Amygdala (tissue), 56 donors: ENCODE measurements at regions not wholly inside any gene's neighbourhood (a gene's known extent, or its start where the extent isn't known, plus 50 kb on each side); places are given as distances from the start of the nearest gene placed in this dataset.
A peak's percentile ranks its signal among the peaks of the same experiment; 100 is the strongest.

Experiments used
- DNase-seq, 56 donors: peaks; one replicate each; lab custom pipeline; 2025; lab: John Stamatoyannopoulos, UW

DNA sequence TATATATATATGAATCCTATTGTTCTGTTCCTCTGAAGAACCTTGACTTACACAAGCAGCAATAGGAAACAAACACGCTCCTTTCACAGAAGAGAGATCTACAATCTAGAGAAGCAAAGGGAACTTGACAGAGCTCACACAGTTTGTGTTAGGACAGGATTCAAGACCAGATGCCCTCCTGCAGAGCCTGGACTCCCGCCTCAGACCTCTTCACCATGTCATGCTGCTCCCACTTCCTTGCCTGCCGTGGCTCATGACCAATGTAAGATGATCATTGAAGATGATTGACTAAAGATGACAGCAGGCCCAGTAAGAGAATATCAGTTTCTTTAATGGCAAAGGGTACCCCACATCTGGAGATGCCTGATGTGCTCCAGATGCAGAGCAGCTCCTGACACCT, 111.2 kb upstream of the AGAP1 start:
- DNase-seq, result no peak

DNA sequence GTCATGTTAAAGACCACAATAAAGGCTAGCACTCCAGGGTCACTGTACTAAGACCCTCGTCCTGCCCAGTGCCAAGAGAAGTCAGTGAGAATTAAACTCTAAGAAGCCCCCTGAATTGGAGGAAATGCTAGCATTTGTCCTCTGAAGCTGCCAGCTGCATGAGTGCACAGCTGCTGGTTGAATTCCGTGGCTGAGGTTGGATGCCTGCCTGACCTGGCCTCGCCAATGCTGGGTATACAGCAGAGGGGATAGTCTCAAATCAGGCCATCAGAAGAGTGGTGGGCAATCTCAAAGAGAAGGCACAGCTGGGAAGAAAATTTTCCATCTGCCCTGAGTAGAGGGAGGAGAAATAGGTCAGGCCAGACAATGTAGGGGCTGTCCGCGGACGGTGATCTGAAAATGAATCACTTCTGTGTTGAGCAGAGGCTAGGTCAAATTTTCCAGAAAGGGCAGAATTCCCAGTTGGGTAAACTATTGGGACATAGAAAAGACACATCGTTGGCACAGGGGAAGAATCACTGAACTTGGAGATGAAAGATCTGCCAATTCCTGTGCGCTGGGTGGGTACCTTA, 110.5 kb upstream of the AGAP1 start:
- peak in 4 of 56 donors; percentile 6 to 26 (median 18) for DNase-seq

DNA sequence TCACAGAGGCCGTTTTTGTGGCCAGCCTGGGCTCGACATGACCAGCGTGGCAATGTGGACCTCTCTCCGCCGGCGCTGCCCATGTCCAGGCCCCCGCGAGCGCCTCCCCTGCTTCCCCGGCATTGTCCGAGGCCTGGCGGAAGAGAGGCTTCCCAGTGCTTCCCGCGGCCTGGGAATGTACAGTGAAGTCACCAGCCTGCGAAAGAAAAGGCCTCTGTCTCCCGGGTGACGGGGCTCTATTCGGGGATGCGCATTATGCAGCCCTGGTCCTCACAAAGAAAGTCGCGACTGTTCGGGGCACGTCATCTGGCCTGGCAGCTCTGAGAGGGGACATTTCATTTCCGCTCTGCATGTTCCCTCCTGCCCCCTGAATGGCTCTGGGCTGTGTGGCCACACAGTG, 109.2 kb upstream of the AGAP1 start:
- DNase-seq, result peak in 55 of 56 donors; percentile 28 to 94 (median 85)

DNA sequence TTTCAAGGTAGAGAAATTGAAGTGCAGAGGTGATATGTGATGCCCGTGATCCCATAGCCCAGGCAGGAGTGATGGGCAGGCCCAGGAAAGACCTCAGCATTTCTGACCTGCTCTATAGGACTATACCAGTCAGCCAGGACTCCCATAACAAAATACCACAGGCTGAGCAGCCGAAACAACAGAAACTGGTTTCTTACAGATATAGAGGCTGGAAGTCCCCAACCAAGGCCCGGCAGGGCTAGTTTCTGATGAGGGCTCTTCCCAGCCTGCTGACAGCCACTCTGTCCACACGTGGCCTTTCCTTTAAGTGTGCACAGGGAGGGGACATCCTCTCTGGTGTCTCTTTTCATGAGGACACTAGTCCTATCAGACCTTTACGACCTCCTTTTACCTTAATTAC, 104.2 kb upstream of the AGAP1 start:
- DNase-seq, result no peak

DNA sequence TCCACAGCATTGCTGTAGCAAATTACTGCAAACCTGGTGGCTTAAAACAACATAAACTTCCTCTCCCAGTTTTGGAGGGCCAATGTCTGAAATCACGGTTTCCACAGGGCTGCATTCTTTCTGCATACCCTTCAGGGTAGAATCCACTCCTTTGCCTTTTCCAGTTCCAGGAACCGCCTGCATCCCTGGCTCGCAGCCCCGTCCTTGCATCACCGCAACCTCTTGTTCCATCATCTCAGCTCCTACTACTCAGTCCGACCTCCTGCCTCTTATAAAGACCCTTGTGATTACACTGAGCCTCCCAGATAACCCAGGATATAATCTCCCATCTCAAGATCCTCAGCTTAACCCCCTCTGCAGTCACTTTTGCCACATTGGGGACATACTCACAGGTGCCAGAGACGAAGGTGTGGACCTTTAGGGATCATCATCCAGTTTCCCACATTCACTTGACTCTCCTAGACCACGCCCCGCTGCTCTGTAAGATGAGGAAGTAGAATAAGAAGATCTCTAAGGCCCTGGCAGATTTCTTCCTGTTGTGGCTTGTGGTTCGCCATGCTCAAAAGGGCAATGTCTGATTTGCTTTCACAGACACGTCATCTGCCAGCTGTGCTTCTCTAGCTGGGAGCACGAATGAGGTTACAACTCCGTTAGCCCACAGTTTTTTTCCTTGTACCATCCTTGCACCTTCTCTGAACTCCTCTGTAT, 103.6 kb upstream of the AGAP1 start:
- peak in 9 of 56 donors; percentile 9 to 48 (median 23) for DNase-seq

DNA sequence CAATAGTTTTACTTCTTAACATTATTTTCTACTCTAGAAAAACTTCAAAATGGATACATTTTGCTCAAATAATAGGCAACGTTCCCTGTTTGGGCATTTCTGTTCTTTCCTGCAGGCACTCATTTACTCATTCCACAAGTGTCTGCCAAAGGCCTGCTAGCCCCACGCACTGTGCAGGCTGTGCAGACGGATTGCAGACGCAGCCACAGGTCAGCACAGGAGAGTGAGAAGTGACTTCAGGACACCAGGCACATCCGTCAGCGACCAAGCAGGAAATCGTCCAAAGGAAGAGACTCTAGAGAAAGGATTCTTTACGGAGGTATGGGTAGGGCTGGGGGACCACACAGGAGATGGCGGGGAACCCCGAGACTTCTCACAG, 103.0 kb upstream of the AGAP1 start:
- DNase-seq, result no peak

DNA sequence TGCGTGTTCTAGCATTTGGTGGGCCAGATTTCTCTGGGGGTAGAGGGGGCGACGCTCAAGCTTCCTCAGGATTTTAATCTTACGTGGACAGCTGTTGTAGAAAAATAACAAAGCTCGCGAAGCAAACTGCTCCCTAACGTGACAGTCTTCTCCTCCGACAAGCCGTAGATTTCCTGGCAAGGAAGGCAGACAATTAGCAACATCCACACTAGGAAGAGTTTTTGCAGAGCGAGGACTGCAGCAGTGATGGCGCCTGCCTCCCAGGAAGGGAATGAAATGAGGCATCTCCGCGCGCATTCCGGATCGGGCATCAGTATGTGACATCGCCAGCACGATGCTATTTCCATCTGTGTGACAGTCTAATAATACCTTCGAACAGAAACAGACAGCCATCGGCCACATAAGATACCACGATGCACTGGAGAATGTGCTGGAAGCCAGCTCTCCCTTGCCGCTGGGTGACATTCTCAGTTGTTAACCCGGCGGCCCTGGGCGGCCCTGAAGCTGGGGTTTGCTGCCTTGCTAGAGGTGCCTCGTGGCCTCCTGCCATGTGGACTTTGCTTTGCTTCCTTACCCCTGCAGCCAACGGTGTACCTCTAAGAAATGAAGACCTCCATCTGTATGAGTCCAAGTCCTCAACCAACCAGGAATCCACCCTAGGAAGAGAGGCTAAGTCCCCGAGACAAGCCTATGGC, 101.8 kb upstream of the AGAP1 start:
- DNase-seq, result peak in 1 of 56 donors; percentile 6

DNA sequence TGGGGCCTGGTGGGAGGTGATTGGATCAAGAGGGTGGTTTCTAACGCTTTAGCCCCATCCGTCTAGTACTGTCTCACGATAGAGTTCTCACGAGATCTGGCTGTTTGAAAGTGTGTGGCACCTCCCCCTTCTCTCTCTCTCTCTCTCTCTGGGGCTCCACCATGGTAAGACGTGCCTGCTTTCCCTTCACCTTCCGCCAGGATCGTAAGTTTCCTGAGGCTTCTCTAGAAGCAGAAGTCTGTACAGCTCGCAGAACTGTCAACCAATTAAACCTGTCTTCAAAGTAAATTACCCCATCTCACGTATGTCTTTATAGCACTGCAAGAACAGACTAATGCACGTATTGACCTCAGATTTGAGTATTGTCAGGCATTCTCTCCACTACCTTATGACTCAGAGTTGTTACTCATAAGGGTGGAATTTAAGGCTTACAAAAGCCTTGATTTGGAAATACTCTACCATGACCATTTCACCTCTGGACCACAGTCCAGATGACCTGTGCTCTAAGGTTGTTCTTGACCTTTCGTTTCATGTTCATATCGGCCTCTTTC, 99.5 kb upstream of the AGAP1 start:
- no peak for DNase-seq

DNA sequence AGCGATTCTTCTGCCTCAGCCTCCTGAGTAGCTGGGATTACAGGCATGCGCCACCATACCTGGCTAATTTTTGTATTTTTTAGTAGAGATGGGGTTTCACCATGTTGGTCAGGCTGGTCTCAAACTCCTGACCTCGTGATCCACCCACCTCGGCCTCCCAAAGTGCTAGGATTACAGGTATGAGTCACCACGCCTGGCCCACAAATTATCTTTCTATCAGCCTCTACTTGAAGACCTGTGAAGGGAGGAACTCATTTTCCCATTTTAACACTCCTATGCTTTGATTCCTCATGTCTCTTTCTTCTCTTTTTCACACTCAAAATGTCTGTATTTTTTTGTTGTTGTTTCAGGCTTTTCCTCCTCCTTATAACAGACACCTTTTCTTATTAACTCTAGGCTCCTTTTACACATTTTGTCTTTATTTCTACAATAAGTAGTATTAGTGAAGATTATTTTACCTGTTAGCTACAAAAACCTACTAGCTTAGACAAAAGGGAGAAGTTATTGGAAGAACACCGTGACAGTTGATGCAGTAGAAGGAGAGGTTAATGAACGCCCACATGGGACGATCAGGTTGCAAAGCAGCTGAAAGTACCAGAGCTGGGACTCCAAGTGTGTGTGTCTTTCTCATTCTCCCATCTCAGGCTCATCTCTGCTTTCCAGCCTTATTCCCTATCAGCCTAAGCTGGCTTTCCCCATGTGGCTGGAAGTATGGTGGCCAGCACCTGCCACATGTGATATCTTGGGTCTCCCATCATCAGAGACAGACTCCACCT, 97.6 kb upstream of the AGAP1 start:
- no peak for DNase-seq

DNA sequence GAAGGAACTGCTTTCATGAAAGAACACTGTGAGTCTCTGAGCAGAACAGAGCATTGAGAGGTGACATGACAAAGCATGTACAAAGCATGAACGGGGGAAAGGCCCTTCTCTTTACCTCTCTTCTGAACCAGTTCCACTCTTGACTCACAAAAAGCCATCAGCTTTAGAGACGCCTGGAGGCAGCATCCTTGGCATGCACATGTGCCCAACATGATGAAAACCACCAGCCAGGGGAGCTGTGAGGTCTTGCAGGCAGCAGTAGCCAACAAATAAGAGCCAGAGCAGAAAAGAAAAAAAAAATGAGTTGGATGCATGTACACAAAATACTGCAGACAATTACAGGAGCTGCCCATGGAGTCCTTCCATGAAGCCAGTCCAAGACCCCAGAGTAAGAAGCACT, 95.5 kb upstream of the AGAP1 start:
- no peak for DNase-seq

DNA sequence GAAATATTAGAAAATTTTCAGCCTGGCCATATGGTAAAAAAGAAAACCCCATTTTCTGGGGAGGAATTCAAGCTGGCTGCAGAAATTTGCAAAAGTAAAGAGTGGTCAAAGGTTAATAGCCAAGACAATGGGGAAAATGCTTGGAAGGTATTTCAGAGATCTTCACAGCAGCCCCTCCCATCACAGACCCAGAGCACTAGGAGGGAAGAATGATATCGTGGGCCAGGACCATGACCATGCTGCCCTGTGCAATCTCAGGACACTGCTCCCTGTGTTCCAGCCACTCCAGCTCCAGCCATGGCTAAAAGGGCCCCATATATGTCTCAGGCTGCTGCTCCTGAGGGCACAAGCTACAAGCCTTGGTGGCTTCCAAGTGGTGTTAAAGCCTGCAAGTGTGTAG, 93.9 kb upstream of the AGAP1 start:
- no peak for DNase-seq

DNA sequence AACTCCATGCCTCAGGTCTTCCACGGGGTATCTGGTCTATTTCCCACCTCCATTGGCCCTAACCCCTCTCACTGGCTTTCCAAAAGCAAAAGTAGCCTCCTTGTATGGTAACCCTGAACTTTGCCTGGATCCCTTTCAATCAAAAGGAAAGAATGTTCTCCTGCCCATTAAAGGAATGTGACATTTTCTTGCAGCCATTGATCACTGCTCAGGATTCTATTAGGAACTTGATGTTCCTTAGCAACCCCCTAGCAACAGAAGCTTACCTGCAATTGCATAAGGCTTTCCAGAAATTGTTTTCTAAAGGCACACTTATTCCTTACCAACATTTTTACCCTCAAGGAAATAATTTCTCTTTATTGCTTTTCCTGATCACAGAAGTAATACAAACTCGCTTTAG, 91.4 kb upstream of the AGAP1 start:
- DNase-seq, result no peak

DNA sequence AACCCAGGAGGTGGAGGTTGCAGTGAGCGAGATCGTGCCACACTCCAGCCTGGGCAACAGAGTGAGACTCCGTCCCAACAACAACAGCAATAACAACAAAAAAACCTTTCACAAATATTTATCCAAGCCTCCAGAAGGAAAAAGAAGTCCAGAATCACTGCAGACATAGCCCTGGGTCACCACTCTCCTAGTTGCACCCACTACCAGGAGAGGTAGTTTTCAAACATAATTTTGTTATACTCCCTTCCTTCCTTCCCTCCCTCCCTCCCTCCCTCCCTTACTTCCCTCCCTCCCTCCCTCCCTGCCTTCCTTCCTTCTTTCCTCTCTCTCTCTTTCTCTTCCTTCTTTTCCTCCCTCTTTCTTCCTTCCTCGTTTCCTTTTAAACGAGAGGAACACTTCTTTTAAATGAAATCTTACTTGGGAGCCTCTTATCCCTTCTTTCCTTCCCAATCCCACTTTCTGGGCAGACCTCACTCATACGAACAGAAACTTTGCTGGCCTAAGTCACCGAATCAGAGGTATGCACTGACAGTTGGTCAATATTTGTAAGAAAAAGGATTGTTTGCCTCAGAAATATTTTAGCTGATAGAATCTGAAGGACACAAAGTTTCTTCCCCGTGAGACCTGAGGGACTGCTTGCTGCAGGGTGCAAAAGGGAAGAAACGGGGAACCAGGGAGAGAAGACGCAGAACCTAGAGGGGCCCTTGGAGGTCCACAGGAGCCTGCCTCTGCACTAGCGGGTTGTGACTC, 88.1 kb upstream of the AGAP1 start:
- no peak for DNase-seq

DNA sequence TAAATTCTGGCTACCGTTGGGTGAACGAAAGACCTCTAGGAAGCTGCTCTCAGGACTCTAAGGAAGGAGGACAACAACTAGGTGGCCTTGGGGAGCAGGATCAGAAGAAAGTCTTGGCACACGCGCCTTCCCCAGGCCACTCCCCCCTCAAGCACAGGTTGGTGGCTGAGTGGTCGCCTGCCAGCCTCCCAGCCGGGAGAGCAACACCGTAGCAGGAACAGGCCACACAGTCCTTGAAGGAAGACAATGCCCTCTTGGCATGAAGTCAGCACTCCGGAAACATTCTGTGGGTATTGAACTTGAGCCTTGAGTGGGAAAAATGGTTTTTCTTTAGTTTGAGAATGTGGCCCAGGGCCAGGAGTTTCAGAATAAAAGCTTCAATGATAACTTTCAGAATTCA, 87.4 kb upstream of the AGAP1 start:
- DNase-seq, result peak in 1 of 56 donors; percentile 42

DNA sequence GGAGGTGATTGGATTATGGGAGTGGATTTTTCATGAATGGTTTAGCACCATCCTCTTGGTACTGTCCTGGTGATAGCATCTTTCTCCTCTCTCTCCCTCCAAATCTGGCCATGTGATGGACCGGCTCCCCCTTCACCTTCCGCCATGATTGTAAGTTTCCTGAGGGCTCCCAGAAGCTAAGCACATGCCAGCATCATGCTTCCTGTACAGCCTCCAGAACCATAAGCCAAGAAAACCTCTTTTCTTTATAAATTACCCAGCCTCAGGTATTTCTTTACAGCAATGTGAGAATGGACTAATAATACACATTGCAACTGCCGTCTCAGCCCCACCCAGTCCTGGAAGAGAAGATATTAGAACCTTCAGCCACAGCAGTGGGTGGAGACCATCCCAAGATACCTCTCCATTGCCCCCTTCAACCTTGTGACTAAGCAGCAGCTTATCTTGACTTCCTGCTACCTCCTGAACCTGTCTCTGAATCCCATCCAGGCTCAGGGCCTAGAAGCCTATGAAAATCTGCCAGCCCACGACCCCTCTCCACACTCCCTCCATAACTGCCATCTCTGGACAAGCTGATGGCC, 81.8 kb upstream of the AGAP1 start:
- no peak for DNase-seq

DNA sequence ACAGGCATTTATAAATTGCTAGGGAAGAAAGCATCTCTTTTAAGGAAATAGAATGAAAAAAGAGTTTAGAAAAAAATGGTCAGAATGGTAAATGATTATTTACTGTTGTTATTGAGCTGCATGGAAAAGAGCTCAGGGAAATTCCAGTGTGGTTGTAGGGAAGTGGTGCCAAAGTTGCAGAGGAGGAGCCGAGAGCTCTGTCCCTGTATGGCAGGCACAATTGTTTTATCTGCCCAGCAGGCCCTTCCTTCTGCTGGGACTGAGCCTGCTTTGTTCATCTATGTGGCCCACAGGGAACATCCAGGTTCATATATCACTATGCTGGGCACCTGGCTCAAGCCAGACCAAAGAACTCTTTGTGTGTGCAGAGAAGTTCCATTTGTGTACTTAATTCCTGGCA, 80.8 kb upstream of the AGAP1 start:
- no peak for DNase-seq

DNA sequence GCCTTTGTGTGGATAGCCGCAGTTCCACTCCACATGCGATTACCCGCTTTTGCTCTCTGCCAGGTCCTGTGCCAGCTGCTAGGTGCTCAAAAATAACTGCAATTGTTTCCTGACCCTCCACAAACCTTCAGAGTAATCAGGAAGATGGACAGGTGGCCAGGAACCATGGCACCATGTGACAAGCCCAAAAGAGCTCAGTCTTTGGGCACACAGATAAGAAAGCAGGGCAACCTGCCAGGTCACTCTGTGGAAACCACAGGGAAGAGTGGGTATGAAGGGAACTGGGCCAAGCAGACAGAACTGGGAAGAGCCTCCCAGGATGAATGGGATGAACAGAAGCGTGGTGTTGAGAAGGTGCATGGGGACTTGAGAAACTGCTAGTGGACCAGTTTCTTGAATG, 79.4 kb upstream of the AGAP1 start:
- DNase-seq, result peak in 2 of 56 donors; percentile 5 to 13

DNA sequence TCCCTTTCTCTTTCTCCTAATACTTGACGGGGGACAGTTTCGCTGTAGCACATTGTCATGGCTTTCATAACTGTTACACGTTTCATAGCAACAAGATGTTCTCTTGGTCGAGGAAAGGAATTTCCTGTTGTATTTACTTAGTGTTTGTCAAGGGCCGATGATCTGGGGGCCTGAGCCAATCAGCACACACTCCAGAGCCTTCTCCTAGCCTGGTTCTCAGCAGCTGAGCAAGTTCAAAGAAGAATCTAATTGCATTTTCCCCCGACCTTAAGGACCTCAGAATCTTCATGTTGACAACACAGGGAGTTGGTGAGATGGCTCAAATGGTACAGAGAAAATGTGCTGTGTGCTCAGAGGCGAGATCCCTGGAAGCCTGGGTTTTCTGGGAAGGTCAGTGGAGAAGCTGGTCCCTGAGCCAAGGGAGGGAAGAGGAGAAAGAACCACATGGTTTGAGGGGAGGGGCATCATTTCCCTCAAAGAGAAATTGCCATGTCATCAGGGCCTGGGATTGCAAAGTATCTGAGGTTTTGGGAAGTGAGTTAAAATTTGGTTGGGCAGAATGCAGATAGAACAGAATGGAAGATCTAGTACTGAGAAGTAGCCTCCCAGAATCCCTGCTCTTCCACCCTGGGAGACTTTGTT, 76.9 kb upstream of the AGAP1 start:
- DNase-seq, result no peak

DNA sequence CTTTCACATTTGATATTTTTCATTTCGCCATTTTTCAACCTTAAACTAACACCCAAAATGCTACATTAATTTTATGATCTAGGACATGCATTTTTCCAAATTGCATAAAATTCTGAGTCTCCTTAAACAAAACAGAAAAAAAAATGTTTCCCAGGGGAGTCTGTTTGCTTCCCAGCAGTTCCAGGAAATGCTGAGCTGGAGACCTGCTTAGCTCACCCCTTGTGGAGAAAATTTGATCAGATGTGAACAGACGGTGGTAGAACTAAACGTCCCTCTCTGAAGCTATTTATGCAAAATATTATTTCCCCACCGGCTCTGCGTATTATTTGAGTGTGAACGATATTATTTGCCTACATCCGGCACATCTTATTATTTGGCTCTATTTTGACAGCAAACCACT, 74.9 kb upstream of the AGAP1 start:
- DNase-seq, result no peak
